ENCODE measurements at regions not wholly inside any gene's neighbourhood (a gene's known extent, or its start where the extent isn't known, plus 50 kb on each side); places are given as distances from the start of the nearest gene placed in this dataset.
"Not testable (repeated sequence)": the region's sequence is repeated elsewhere in the genome, so short reads cannot be mapped to it uniquely, and the experiment has no call there.

DNA sequence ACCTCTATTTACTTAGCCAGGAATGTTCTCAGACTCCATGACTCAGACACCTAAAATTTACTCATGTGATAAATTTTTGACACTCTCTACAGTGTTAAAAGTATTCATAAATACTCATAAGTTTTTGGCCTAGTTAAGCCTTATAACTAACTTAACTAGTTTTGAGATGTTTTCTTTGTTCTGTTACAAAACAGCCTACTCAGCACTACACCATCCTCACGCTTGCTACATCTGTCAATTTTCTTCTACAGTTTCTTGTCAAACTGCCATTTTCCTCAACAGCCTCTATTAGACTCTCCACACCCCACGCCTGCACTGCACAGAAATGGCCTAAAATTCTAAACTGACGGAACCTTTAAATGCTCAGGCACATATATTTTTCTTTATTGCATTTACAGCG, 195.5 kb downstream of the ANXA1 start:
- no peak for DNase-seq

DNA sequence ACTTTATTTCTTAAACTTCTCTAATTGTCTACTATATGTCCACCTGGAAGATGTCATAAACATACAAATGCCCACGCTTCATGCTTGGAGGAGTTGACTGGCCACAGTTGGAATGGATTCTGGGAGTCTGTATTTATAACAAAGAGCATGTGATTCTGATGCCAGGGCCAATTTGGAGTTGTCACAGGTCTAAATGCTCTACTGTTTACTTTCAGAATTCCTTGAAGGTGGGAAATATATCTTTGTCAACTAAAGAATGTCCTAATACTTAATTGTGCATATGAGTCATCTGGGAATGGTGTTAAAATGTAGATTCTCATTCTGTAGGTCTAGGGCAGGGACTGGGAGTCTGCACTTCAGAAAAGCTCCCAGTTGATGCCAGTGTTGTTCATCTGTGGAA, 196.1 kb downstream of the ANXA1 start:
- DNase-seq = no peak

DNA sequence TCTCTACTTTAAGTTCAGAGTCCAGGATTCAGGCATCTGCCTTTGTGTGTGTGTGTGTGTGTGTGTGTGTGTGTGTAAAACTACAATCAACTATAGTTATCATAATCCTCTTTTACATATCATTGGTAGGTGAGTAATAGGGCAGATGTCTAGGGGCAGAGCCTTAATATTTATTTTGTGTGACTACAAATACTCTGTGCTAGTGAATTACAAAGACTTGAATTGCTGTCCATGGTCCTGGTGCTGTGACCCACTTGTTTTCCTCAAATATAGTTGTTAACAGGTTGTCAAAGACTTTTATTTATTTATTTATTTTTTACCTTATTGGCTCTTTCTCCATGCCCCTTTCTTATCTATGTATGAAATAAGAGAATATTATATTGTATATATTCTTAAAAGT, 196.8 kb downstream of the ANXA1 start:
- no peak for DNase-seq

DNA sequence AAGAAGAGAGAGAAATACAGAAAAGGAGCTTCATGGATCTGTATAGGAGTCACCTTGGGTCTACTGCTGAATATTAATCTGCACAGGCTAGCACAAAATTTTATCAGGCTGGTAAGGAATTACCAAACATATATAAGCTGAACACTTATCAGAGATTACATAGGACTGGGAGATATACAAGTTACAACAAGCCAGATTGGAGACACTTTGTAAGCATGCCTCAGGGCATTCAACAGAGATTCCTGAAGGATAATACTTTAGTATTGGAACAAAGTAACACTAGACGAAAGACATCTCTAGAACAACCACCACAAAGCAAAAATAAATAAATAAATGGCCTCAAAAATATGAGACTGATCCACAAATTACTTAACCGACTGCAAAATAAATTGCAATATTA, 197.8 kb downstream of the ANXA1 start:
- DNase-seq = no peak

DNA sequence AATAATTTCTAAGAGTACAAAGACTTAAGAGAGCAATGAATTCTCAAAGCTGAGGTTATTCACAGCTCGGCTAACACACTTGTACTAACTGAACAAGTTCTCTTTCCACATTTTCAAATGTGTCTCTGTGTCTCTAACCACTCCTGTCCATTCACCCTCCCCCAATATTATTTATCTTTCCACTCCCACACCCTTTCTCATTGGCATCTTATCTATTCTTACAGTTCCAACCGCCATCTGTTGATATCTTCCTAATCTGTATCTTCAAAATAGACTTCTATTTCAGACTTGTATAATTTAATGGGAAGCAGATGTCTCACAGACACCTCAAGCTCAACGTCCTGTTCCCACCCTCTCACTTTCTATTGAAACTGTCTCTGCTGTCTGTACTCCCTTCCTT, 205.9 kb downstream of the ANXA1 start:
- DNase-seq = no peak

DNA sequence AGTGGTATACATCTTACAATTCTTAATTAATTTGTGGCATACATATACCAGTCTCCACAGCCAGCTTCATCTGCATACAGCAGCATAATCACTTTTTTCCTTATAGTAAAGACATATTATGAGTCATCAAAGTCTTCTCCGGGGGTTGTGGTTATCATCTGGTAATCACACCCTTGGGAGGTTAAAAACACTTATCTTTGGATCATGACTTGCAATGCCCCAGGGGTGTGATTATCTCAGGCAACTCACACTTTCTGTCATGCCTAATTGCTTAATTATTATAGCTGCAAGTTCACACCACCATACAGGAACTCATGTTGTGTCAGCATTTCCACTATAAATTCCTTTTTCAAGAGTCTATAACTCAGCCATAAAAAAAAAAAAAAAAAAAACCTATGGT, 218.4 kb downstream of the ANXA1 start:
- no peak for DNase-seq

DNA sequence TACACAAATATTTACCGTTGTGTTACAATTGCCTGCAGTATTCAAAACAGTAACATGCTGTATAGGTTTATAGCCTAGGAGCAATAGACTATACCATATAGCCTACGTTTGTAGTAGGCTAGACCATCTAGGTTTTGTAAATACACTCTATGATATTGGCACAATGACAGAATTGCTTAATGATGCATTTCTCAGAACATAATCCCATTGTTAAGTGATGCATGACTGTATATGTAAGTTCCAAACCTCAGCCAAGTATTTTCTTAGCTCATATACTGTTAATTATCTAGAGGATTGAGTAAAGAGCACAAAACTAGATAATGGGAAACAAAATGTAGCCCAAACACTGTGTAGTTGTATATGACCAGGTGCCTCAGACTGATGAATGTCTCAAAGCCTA, 220.1 kb downstream of the ANXA1 start:
- DNase-seq = no peak

DNA sequence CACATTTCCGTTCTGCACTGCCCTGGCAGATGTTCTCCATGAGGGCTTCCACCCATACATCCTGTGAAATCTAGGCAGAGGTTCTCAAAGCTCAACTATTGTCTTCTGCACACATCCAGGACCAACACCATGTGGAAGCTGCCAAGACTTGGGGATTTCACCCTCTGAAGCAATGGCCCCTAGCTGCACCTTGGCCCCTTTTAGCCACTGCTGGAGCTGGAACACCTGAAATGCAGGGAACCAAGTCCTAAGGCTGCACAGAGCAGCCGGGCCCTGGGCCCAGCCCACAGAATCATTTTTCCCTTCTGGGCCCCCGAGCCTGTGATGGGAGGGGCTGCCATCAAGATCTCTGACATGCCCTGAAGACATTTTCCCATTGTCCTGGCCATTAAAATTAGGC, 228.7 kb downstream of the ANXA1 start:
- DNase-seq = no peak

- DNase-seq = no peak
Measured at GRCh38 chr9:73402081-73403028, 250.7 kb downstream of the ANXA1 start.

- no peak for DNase-seq
Measured at GRCh38 chr9:73411494-73411893, 259.8 kb downstream of the ANXA1 start.

GRCh38 chr9:73412874-73413273, 261.2 kb downstream of the ANXA1 start:
- no peak for DNase-seq

DNA sequence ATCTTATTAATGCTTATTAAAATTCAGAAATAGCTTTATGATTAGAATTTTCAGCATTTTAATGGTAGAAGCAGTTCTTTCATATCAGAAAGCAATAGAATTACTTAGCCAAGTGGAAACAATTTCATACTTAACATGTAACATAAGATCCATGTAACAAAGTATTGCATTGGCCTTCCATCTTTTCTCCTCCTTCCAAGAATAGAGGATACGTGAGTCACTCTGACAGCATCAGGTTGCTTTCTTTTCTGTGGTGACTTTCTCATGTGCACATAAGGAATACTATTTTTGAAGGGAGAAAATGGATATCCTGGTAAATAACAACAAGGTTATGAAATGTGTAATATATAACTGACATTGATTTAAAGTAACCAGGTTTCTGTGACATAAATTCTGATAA, 272.2 kb downstream of the ANXA1 start:
- DNase-seq = no peak

DNA sequence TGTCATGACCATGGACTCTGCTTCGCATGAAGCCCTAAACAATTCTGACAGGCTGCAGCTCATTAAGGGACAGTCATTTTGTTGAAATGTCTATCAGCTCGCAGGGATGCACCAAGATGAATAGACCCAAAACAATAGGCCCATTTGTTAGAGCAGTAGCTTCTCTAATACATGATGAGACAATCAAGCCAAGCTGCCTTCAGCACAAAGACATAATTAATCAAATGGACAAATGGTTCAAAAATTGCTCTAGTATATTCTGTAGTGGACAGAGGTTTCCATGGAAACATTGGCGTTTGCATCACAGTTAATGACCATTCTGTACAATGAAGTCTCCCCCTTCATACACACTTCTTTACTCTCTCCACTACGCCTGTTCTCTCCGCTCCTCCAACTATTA, 274.6 kb downstream of the ANXA1 start:
- no peak for DNase-seq

- DNase-seq = no peak
Measured at GRCh38 chr9:73434826-73435225, 283.2 kb downstream of the ANXA1 start.

GRCh38 chr9:73437758-73438157, 286.1 kb downstream of the ANXA1 start:
- DNase-seq = no peak

DNA sequence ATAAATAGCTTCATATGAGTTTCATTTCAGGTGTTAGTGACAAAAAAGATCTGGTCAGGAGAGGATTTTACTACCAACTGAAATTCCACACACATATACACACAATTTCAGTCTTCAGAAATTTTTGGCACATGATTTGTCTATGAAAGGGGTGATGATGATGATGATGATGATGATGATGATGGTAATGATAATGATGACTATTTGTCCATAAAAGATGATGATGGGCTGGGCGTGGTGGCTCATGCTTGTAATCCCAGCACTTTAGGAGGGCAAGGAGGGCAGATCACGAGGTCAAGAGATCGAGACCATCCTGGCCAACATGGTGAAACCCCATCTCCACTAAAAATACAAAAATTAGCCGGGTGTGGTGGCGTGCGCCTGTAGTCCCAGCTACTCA, 288.2 kb downstream of the ANXA1 start:
- DNase-seq = not testable (repeated sequence)

- no peak for DNase-seq
Measured at GRCh38 chr9:73441223-73441622, 289.6 kb downstream of the ANXA1 start.

- DNase-seq = no peak
Measured at GRCh38 chr9:73441890-73442818, 290.5 kb downstream of the ANXA1 start.

- DNase-seq = no peak
Measured at GRCh38 chr9:73444821-73445220, 293.2 kb downstream of the ANXA1 start.

GRCh38 chr9:73445384-73445783, 293.7 kb downstream of the ANXA1 start:
- not testable (repeated sequence) for DNase-seq

- no peak for DNase-seq
Measured at GRCh38 chr9:73446306-73446705, 294.6 kb downstream of the ANXA1 start.

- DNase-seq = no peak
Measured at GRCh38 chr9:73451003-73451402, 299.3 kb downstream of the ANXA1 start.

- DNase-seq = no peak
Measured at GRCh38 chr9:73459817-73460216, 308.2 kb downstream of the ANXA1 start.

DNA sequence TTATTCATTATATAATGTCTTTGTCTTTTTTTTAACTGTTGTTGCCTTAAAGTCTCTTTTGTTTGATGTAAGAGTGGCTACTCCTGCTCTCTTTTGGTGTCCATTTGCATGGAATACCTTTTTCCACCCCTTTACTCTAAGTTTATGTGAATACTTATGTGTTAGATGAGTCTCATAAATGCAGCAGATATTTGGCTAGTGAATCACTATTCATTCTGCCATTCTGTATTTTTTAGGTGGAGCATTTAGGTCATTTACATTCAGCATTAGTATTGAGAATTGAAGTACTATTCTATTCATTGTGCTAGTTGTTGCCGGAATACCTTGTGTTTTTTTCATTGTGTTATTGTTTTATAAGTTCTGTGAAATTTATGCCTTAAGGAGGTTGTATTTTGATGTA, 317.1 kb downstream of the ANXA1 start:
- no peak for DNase-seq
